ENCODE measurements at regions not wholly inside any gene's neighbourhood (a gene's known extent, or its start where the extent isn't known, plus 50 kb on each side); places are given as distances from the start of the nearest gene placed in this dataset.
A peak's percentile ranks its signal among the peaks of the same experiment; 100 is the strongest.

- no peak for TF ChIP-seq ZNF462 (CRISPR knock-in tag; IDR thresholded peaks at IDR 0.05)
- TF ChIP-seq POLR2AphosphoS5 (IDR thresholded peaks at IDR 0.05; ENCODE audit: low read depth) = no peak
These were observed 146.5 kb upstream of the DTNBP1 start (continued) for GRCh38 chr6:15809367-15809766.

- H3K27me3 Mint-ChIP-seq (ENCODE audit: insufficient read depth, low read depth, poor library complexity) = no peaks in the 10 kb centered on the region
- ATAC-seq = no peak
- no peaks in the 10 kb centered on the region for H3F3A ChIP-seq (replicated peaks; ENCODE audit: low read depth)
- no peaks in the 10 kb centered on the region for H3K36me3 ChIP-seq (ENCODE audit: insufficient read depth)
- peaks cover 3% of the 10 kb centered on the region; the same call in 1 of the 2 replicates for H3K9me2 ChIP-seq (ENCODE audit: insufficient read depth)
- no peaks in the 10 kb centered on the region; the same call in 2 of the 3 replicates for H3K4me1 Mint-ChIP-seq
- no peaks in the 10 kb centered on the region for H3K79me2 ChIP-seq (replicated peaks; ENCODE audit: insufficient read depth)
- no peaks in the 10 kb centered on the region for H3K4me1 ChIP-seq (ENCODE audit: insufficient read depth)
- H3K27me3 ChIP-seq (ENCODE audit: insufficient read depth) = no peaks in the 10 kb centered on the region
- H3K36me3 Mint-ChIP-seq (ENCODE audit: low read depth) = no peaks in the 10 kb centered on the region
- H3K4me3 ChIP-seq = no peak overlapping the region
- H2AFZ ChIP-seq = peak overlapping the region; percentile 86
- no peaks in the 10 kb centered on the region; the same call in 1 of the 3 replicates for H3K9me3 Mint-ChIP-seq
- no peak overlapping the region for H3K27ac ChIP-seq (ENCODE audit: low read depth)
- DNase-seq (ENCODE audit: low spot score) = no peak
- no peak overlapping the region for H3K4me3 Mint-ChIP-seq
- H3K27ac Mint-ChIP-seq = no peak overlapping the region
- H4K20me1 ChIP-seq (replicated peaks; ENCODE audit: insufficient read depth) = no peaks in the 10 kb centered on the region
- H3K4me2 ChIP-seq = no peak overlapping the region
- TF ChIP-seq ZNF114 (CRISPR knock-in tag; IDR thresholded peaks at IDR 0.05) = no peak
- no peak for TF ChIP-seq CREB1 (CRISPR knock-in tag; IDR thresholded peaks at IDR 0.05; ENCODE audit: low read depth)
- TF ChIP-seq STAT1 (IDR thresholded peaks at IDR 0.05; ENCODE audit: unreplicated experiment) = no peak
- TF ChIP-seq CTCF (conservative IDR thresholded peaks at IDR 0.05; ENCODE audit: low read depth in 2 of 2) = no peak
- TF ChIP-seq EZH2 (IDR thresholded peaks at IDR 0.05; ENCODE audit: low read depth, unreplicated experiment) = no peak
- TF ChIP-seq JUNB (IDR thresholded peaks at IDR 0.05; ENCODE audit: unreplicated experiment) = no peak
- no peak for TF ChIP-seq POLR2AphosphoS5 (IDR thresholded peaks at IDR 0.05; ENCODE audit: low read depth)
- TF ChIP-seq, protein P1, sequence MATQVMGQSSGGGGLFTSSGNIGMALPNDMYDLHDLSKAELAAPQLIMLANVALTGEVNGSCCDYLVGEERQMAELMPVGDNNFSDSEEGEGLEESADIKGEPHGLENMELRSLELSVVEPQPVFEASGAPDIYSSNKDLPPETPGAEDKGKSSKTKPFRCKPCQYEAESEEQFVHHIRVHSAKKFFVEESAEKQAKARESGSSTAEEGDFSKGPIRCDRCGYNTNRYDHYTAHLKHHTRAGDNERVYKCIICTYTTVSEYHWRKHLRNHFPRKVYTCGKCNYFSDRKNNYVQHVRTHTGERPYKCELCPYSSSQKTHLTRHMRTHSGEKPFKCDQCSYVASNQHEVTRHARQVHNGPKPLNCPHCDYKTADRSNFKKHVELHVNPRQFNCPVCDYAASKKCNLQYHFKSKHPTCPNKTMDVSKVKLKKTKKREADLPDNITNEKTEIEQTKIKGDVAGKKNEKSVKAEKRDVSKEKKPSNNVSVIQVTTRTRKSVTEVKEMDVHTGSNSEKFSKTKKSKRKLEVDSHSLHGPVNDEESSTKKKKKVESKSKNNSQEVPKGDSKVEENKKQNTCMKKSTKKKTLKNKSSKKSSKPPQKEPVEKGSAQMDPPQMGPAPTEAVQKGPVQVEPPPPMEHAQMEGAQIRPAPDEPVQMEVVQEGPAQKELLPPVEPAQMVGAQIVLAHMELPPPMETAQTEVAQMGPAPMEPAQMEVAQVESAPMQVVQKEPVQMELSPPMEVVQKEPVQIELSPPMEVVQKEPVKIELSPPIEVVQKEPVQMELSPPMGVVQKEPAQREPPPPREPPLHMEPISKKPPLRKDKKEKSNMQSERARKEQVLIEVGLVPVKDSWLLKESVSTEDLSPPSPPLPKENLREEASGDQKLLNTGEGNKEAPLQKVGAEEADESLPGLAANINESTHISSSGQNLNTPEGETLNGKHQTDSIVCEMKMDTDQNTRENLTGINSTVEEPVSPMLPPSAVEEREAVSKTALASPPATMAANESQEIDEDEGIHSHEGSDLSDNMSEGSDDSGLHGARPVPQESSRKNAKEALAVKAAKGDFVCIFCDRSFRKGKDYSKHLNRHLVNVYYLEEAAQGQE (IDR thresholded peaks at IDR 0.05; ENCODE audit: unreplicated experiment) = no peak
- no peak for TF ChIP-seq NANOG (IDR thresholded peaks at IDR 0.05; ENCODE audit: borderline replicate concordance)
These were observed 141.6 kb upstream of the DTNBP1 start for GRCh38 chr6:15804164-15805154.
